ENCODE measurements at regions not wholly inside any gene's neighbourhood (a gene's known extent, or its start where the extent isn't known, plus 50 kb on each side); places are given as distances from the start of the nearest gene placed in this dataset.
"Not testable (repeated sequence)": the region's sequence is repeated elsewhere in the genome, so short reads cannot be mapped to it uniquely, and the experiment has no call there.

GRCh38 chr2:207409517-207409916, 120.2 kb upstream of the CREB1 start:
- DNase-seq (ENCODE audit: low read depth, low spot score), result no peak

- no peak for DNase-seq (ENCODE audit: low read depth, low spot score)
These were observed 116.9 kb upstream of the CREB1 start for GRCh38 chr2:207412787-207413310.

DNA sequence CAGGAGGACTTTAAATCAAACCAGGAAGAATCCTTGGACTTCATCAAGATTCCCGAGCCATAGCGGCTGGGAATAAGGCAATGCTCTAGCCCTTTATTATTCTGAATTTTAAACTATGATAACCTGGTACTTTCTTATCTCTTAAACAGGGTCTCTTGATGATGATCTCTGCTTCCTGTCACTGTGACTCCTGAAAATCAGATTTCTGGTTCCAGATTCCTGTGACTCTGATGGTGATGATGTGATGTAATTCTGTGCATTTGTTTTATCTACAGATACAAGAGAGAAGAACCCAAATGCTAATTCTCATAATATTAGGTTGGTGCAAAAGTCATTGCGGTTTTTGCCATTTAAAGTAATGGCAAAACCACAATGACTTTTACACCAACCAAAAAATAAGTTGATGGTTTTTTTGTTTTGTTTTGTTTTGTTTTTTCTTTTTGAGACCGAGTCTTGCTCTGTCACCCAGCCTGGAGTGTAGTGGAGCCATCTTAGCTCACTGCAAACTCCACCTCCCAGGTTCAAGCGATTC, 116.3 kb upstream of the CREB1 start:
- DNase-seq (ENCODE audit: low read depth, low spot score), result no peak

GRCh38 chr2:207416111-207416510, 113.7 kb upstream of the CREB1 start:
- no peak for DNase-seq (ENCODE audit: low read depth, low spot score)

DNA sequence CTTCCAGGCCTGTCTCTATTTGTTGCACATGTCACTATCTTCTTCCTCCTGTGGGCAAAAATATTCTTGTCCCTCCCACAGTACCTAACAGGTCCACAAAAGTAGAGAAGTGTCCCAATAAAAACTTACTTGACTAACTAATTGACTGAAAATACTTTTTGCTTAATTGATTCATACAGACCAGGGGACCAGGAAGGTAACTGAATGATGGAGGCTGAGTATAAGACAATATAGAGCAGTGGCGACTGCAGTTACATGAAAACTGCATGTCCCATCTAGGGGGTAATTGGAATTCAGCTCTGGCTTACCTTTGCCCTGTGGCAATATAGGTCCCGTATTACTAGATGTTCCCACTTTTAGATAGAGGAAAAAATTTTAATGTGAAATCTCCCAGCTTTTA, 112.9 kb upstream of the CREB1 start:
- no peak for DNase-seq (ENCODE audit: low read depth, low spot score)

DNA sequence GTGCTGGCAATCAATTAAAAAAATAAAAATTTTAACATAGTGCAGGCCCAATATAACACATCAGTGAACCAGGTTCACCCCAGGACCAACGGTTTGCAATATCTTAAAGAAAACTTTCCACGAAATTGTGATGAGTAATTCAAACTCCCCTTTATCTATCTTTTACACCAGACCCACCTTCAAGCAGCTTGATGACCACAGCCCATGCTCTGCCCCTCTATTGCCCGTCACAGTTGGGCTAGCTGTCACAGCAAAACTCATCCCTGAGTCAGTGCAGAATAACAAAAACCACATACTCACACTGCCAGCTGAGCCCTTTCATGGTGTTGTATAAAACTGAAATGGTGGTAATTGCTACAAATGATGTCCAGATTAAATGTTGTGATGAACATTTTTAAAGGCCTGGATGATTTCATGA, 112.5 kb upstream of the CREB1 start:
- DNase-seq (ENCODE audit: low read depth, low spot score), result no peak

DNA sequence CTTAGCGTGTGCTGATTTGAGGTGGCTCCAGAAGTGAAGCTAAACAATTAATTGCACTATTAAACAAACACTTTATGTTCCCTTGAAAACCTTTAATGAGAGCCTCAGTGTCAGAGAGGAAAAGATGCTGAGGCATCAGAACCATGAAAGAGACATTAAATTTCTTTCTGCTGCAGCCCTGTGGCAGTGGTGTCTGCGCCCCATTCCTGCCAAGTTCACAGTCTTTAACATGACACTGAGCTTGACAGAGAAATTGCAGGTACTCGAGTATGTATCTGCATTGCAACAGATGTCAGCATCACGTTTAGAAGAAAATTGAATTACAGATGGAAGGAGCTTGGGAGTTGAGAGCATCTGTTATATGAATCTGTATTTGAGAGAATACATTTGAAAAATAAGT, 111.3 kb upstream of the CREB1 start:
- no peak for DNase-seq (ENCODE audit: low read depth, low spot score)

GRCh38 chr2:207419331-207419730, 110.4 kb upstream of the CREB1 start:
- no peak for DNase-seq (ENCODE audit: low read depth, low spot score)

DNA sequence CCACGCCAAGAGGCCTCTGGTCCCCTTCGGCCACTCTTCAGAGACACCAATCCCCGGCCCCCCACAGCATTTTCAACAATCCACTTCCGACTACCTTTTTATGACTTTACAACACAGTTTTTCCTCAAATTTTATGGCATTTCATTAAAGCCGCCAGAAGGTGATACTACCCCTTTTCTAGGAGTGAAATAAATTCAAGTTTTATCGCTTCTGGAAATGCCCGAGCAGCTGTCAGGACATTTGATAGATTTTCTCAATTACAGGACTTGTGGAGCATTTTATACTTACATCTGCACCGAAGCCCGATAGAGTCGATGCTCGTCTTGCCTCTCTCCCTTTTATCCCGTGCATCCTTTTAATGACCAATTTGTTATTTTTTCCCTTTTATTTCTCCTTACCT, 108.1 kb upstream of the CREB1 start:
- DNase-seq (ENCODE audit: low read depth, low spot score), result no peak

DNA sequence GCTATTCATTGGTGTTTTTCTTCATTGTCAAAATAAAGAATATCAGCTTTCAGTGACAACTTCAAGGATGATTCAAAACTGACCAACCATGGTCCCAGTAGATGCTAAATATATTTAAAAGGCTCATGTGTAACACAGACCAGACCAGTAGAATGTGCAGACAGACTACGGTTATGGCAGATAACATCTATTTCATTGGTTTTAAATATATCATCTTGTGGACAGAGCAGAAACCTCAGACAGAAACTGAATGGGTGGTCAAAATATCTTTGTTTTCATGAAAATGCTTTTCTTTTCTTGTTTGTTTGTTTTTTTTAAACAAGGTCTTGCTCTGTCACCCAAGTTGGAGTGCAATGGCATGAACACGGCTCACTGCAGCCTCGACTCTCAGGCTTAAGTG, 107.4 kb upstream of the CREB1 start:
- no peak for DNase-seq (ENCODE audit: low read depth, low spot score)

GRCh38 chr2:207423886-207424285, 105.9 kb upstream of the CREB1 start:
- DNase-seq (ENCODE audit: low read depth, low spot score), result no peak

DNA sequence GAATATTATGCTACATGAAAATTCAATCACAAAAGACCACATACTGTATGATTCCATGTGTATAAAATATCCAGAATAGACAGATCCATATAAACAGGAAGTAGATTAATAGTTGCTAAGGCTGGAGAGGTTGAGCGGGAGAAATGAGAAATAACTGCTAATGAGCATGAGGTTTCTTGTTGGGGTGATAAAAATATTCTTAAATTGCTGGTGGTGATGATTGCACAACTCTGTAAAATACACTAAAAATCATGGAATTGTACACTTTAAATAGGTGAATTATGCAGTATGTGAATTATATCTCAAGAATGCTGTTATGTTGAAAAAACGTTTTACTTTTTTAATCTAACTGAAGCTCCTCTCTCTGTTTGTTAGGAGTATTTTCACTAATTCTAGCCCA, 101.8 kb upstream of the CREB1 start:
- no peak for DNase-seq (ENCODE audit: low read depth, low spot score)

DNA sequence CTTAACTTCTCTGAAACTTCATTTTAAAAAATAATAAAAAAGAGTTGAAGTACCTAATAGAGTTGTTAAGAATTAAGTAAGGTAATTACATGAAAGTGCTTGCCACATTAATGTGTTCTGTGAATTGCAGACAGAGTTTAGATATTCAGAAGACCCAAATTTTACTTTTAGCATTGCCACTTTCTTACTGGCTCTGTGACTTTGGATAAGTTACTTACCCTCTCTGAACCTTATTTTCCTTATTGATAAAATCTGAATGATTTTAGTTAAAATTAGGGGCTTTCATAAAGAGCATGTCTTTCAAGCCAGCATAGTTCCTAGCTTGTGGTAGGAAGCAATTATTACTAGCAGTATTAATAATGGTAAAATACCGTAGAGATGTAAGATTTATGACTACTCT, 101.2 kb upstream of the CREB1 start:
- DNase-seq (ENCODE audit: low read depth, low spot score), result no peak

DNA sequence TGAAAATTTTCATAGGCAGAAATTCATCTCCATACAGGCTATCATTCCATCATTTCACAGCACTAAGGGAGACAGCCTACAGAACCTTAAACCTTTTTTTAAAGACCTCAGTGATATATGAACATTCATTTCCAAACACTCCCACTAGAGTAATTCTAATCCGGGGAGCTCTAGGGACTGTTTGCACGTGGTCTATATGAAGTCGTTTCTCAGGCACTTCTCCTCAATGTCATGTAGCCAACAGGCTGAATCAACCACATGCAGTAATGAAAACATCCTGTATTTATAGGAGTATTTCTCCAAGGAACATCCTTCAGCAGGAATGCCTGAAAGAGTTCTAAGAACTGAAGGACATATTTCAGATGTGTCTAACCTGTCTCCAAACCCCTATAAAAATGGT, 97.3 kb upstream of the CREB1 start:
- no peak for DNase-seq (ENCODE audit: low read depth, low spot score)

GRCh38 chr2:207434306-207434705, 95.5 kb upstream of the CREB1 start:
- DNase-seq (ENCODE audit: low read depth, low spot score), result no peak

DNA sequence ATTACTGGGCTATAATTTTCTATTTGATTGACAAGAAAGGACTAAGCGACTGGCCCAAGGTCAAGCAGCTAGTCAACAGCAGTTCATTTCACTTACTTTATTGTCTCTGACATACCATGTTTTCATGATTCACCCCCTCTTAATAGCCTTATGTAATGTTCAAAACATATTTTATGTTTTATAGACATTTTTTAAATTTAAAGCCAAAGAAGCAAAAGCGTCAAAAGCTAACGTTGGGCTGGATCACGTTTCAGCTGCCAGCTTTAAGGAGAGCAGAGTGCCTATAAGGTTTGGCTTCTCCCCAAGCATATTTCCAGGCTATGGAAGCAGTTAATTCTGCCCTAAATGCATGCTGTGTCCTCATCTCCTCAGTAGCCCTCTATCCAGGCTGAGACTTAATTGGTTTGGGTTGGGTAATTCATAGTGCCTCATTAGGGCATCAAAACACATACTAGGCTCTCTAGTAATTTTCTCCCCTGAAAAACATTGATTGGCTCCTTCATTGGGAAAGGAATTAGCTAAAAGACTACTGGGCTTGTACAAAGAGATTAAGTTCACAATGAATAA, 94.8 kb upstream of the CREB1 start:
- no peak for DNase-seq (ENCODE audit: low read depth, low spot score)

- no peak for DNase-seq (ENCODE audit: low read depth, low spot score)
These were observed 92.6 kb upstream of the CREB1 start for GRCh38 chr2:207437136-207437523.

DNA sequence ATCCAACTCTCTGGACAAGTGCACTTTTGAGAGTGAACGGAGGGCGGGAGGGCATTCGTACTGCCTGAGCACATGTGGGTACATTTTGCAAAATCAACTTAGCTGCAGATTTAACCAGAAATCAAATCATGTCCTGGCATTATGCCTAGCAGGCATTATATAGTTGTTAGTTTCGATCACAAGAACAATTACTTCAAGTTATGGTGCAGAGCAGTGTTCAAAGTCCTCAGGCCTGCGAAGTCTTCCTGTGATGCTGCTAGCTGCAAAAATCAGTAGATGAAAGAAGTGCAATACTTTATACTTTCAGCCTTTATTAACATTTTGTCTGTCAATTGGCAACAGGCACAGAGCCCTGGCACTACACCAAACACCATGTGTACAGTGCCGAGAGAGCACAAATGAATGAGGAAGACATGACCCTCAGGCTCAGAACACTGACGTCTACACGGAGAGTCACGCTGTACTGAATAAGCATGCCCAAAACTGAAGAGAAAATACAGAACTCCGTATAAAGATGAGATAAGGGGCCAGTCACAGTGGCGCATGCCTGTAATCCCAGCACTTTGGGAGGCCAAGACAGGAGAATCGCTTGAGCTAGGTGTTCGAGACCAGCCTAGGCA, 92.1 kb upstream of the CREB1 start:
- no peak for DNase-seq (ENCODE audit: low read depth, low spot score)

GRCh38 chr2:207438414-207439126, 91.2 kb upstream of the CREB1 start:
- no peak for DNase-seq (ENCODE audit: low read depth, low spot score)

DNA sequence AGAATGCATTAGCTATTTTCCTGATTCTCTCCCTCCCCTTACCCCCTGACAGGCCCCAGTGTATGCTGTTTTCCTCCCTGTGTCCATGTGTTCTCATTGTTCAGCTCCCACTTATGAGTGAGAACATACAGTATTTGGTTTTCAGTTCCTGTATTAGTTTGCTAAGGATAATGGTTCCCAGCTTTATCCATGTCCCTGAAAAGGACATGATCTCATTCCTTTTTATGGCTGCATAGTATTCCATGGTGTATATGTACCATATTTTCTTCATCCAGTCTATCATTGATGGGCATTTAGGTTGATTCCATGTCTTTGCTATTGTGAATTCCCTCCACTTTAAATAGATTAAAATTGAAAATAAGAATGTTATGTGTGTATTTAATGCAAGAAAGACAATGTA, 89.9 kb upstream of the CREB1 start:
- DNase-seq (ENCODE audit: low read depth, low spot score), result not testable (repeated sequence)

DNA sequence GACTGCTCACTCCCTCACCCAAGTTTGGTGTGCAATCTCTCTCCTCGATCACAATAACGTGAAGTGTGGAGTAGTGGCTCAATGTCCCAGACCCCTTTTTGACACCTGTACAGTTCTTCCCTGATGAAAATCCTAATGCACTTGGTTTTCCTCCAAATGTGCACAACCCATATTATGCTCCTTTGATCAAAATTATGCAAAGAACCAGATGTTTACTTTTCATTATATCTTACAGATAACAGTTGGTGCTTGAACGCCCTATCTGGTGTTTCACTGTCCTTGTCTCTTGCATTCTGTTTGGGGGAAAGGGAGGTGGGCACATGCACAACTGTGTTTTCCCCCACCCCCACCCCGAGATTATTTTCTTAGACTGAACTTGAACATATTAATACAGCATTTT, 85.0 kb upstream of the CREB1 start:
- no peak for DNase-seq (ENCODE audit: low read depth, low spot score)

DNA sequence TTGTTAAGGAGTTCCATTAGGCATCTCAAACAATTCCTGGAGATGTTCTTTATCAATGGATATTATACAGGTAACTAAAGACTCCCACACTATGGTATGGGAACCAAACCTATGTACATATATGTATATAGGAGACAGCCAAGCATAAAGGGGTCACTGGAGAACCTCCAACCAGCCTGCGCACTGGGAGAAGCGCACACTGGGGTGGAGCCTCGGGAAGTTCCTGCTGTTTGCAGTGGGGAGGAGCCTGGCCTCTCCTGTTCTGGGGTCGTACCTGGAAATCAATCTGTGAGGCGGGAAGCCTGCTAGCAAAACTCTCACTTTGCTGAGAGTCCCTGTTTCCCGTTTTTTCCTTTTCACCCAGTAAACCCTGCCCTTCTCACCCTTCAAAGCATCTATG, 83.1 kb upstream of the CREB1 start:
- DNase-seq (ENCODE audit: low read depth, low spot score), result no peak

GRCh38 chr2:207448006-207448405, 81.8 kb upstream of the CREB1 start:
- no peak for DNase-seq (ENCODE audit: low read depth, low spot score)

Measured in smooth muscle cell of the brain vasculature (primary cell).